Tibial nerve (tissue), 4 donors: ENCODE measurements at regions not wholly inside any gene's neighbourhood (a gene's known extent, or its start where the extent isn't known, plus 50 kb on each side); places are given as distances from the start of the nearest gene placed in this dataset.

Experiments
- EP300 ChIP-seq, 2 donors: sonication (generic); formaldehyde crosslinking; IDR thresholded peaks; one replicate each; pipeline ENCODE4 v1.6.1; 2017; ENCODE audit warnings: antibody characterized with exemption in 2 of 2, mild to moderate bottlenecking in 1 of 2
- POLR2A ChIP-seq, 2 donors: fragments of 450-650 bp; IDR thresholded peaks; one replicate each; pipeline ENCODE4 v1.6.1; 2017; ENCODE audit warnings: antibody characterized with exemption in 2 of 2, mild to moderate bottlenecking in 2 of 2, moderate library complexity in 2 of 2
- TF ChIP-seq, protein P1 (sequence below), 5 experiments: fragments of 200-600 bp in 3 of 5; fragments of 450-650 bp in 2 of 5; sonication (generic) in 3 of 5; IDR thresholded peaks; one replicate each; pipeline ENCODE4 v1.5.1; 2016 to 2019; ENCODE audit warnings: antibody characterized with exemption in 5 of 5, mild to moderate bottlenecking in 3 of 5, moderate library complexity in 2 of 5

DNA sequence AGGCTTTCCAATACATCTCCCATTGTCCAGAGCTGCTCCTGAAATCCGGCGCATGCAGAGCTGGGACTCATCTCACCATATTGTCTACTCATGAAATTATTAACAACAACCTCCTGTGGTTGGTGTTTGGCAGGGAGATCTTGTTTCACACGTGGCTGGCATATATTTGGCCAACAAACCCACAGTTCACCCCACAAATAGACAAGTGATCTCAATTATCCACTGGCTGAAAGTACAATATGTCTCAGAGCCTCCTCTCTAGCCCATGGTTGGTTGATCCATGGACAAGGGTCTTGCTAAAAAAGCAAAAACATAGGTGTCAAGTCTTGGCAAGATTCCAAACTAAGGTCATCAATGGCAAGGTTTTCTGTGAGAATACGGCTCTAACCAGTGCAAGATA lies 386.9 kb downstream of the ETS1 start:
- TF ChIP-seq, protein P1, sequence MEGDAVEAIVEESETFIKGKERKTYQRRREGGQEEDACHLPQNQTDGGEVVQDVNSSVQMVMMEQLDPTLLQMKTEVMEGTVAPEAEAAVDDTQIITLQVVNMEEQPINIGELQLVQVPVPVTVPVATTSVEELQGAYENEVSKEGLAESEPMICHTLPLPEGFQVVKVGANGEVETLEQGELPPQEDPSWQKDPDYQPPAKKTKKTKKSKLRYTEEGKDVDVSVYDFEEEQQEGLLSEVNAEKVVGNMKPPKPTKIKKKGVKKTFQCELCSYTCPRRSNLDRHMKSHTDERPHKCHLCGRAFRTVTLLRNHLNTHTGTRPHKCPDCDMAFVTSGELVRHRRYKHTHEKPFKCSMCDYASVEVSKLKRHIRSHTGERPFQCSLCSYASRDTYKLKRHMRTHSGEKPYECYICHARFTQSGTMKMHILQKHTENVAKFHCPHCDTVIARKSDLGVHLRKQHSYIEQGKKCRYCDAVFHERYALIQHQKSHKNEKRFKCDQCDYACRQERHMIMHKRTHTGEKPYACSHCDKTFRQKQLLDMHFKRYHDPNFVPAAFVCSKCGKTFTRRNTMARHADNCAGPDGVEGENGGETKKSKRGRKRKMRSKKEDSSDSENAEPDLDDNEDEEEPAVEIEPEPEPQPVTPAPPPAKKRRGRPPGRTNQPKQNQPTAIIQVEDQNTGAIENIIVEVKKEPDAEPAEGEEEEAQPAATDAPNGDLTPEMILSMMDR (IDR thresholded peaks at IDR 0.05) = no peak
- TF ChIP-seq POLR2A (IDR thresholded peaks at IDR 0.05) (no peak), EP300 (IDR thresholded peaks at IDR 0.05) (no peak)
